GM13976 (cell line): ENCODE measurements at regions not wholly inside any gene's neighbourhood (a gene's known extent, or its start where the extent isn't known, plus 50 kb on each side); places are given as distances from the start of the nearest gene placed in this dataset.

ENCODE experiments used
- DNase-seq: peaks from one replicate; pipeline ENCODE4 v3.0.0; 2012; ENCODE audit warnings: low spot score
- CTCF ChIP-seq: IDR thresholded peaks from 2 replicates; pipeline ENCODE4 v1.5.1; 2012; ENCODE audit warnings: borderline replicate concordance, mild to moderate bottlenecking; ENCODE audit not compliant: insufficient read depth; ENCODE audit errors: extremely low read depth, missing control alignments, control extremely low read depth
- in situ Hi-C: fragments of 300-500 bp; cut with MboI; formaldehyde crosslinking; loops from one replicate; pipeline ENCODE4 v1.12.0; 2022; ENCODE audit warnings: low sequenced_read_pairs, mixed read lengths, inconsistent platforms; ENCODE audit not compliant: unreplicated experiment

GRCh38 chr7:46357290-46357689, 436.2 kb upstream of the IGFBP3 start:
- in situ Hi-C loops = loop anchor here (25.0 kb wide), 2 partner anchors 730 to 830 kb away; no protein-coding TSS in a partner anchor
- DNase-seq = no peak
- no peak for TF ChIP-seq CTCF

GRCh38 chr7:46356371-46356770, 435.3 kb upstream of the IGFBP3 start:
- no peak for DNase-seq
- in situ Hi-C loops = loop anchor here (25.0 kb wide), 2 partner anchors 731 to 831 kb away; no protein-coding TSS in a partner anchor
- no peak for TF ChIP-seq CTCF

GRCh38 chr7:46355331-46355730, 434.3 kb upstream of the IGFBP3 start:
- in situ Hi-C loops = loop anchor here (25.0 kb wide), 2 partner anchors 732 to 832 kb away; no protein-coding TSS in a partner anchor
- no peak for TF ChIP-seq CTCF
- DNase-seq = no peak

- peak; percentile 36 for TF ChIP-seq CTCF
- peak; percentile 55 for DNase-seq
- in situ Hi-C loops = loop anchor here (25.0 kb wide), 2 partner anchors 735 to 835 kb away; no protein-coding TSS in a partner anchor
Measured at GRCh38 chr7:46352004-46352954, 431.2 kb upstream of the IGFBP3 start.

- no peak for DNase-seq
- in situ Hi-C loops = loop anchor here (5.0 kb wide), 1 partner anchor 427 kb away; the partner anchor contains the start of gene IGFBP3
- TF ChIP-seq CTCF = no peak
Measured at GRCh38 chr7:46349490-46349889, 428.4 kb upstream of the IGFBP3 start.

- in situ Hi-C loops = no loop called here
- TF ChIP-seq CTCF = no peak
- no peak for DNase-seq
Measured at GRCh38 chr7:46344533-46344932, 423.5 kb upstream of the IGFBP3 start.
